ENCODE measurements at regions not wholly inside any gene's neighbourhood (a gene's known extent, or its start where the extent isn't known, plus 50 kb on each side); places are given as distances from the start of the nearest gene placed in this dataset.

DNA sequence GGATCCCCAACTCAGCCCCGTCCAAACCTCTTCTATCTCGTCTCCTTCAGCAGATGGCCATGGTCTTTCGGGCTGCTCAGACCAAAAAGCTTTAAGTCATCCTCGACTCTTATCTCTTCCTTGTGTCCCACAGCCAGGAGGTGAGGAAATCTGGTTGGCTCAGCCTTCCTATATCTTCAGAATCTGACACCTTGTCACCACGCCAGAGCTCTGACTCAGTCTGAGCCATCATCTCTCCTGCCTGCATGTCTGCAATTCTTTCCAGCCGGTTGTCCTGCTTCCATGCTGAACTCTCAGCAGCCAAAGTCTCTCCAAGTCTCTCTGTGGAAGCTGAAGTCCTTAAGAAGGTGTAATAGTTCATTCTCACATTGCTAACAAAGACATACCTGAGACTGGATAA lies 419.3 kb upstream of the ADAMTS16 start:
- H3K36me3 ChIP-seq (replicated peaks in 1 of 2; ENCODE audit: control extremely low read depth in 1 of 2, control insufficient read depth in 1 of 2, extremely low read depth in 1 of 2, insufficient read depth in 2 of 2, low read length in 1 of 2): no peaks in the 10 kb centered on the region
- H3K4me2 ChIP-seq (replicated peaks; ENCODE audit: low read depth, low read length, poor library complexity, severe bottlenecking): no peak overlapping the region
- H2AFZ ChIP-seq (ENCODE audit: insufficient read depth, low read depth, low read length, poor library complexity, severe bottlenecking): no peak overlapping the region
- H3K4me1 Mint-ChIP-seq: no peaks in the 10 kb centered on the region
- H4K20me1 ChIP-seq (ENCODE audit: control insufficient read depth, insufficient read depth, low read length, poor library complexity, severe bottlenecking): no peaks in the 10 kb centered on the region
- ATAC-seq (ENCODE audit: low read depth) (no peak), DNase-seq (no peak)
- TF ChIP-seq, protein P1, sequence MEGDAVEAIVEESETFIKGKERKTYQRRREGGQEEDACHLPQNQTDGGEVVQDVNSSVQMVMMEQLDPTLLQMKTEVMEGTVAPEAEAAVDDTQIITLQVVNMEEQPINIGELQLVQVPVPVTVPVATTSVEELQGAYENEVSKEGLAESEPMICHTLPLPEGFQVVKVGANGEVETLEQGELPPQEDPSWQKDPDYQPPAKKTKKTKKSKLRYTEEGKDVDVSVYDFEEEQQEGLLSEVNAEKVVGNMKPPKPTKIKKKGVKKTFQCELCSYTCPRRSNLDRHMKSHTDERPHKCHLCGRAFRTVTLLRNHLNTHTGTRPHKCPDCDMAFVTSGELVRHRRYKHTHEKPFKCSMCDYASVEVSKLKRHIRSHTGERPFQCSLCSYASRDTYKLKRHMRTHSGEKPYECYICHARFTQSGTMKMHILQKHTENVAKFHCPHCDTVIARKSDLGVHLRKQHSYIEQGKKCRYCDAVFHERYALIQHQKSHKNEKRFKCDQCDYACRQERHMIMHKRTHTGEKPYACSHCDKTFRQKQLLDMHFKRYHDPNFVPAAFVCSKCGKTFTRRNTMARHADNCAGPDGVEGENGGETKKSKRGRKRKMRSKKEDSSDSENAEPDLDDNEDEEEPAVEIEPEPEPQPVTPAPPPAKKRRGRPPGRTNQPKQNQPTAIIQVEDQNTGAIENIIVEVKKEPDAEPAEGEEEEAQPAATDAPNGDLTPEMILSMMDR (IDR thresholded peaks at IDR 0.05): no peak
- no peak for TF ChIP-seq EZH2 (IDR thresholded peaks at IDR 0.05; ENCODE audit: borderline replicate concordance, insufficient read depth, low read depth, low read length, poor library complexity, severe bottlenecking)
- H3K9ac ChIP-seq (ENCODE audit: low read length): no peak overlapping the region
- H3K4me3 ChIP-seq (ENCODE audit: control extremely low read depth in 1 of 5, extremely low read depth in 1 of 5, insufficient read depth in 1 of 5, low read depth in 2 of 5, low read length in 4 of 5): no peak overlapping the region
- intact Hi-C loops (cut with micrococcal nuclease): no loop called here
- H3K9me3 Mint-ChIP-seq (ENCODE audit: insufficient read depth): peaks cover 10% of the 10 kb centered on the region
- peaks cover 0 to 14% (median 0%) of the 10 kb centered on the region in 3 donors for H3K9me3 ChIP-seq (ENCODE audit: control extremely low read depth in 1 of 3, control insufficient read depth in 2 of 3, insufficient read depth in 1 of 3, low read length in 2 of 3)
- H3K27ac Mint-ChIP-seq: no peak overlapping the region
- CTCF ChIA-PET: no interaction called here
- H3K27me3 ChIP-seq (replicated peaks in 1 of 4; ENCODE audit: control extremely low read depth in 1 of 4, control insufficient read depth in 3 of 4, insufficient read depth in 4 of 4, low read length in 3 of 4): no peaks in the 10 kb centered on the region
- no peaks in the 10 kb centered on the region for H3K27me3 Mint-ChIP-seq
- H3K79me2 ChIP-seq (ENCODE audit: control insufficient read depth, insufficient read depth, low read length): no peaks in the 10 kb centered on the region
- WGBS (ENCODE audit: insufficient coverage): 75% methylated on average over 4 of the region's 6 CpGs
- no peak overlapping the region for H3K4me3 Mint-ChIP-seq
- no peaks in the 10 kb centered on the region for H3K4me1 ChIP-seq (ENCODE audit: control insufficient read depth in 2 of 2, insufficient read depth in 2 of 2, low read length in 2 of 2)
- H3K27ac ChIP-seq (ENCODE audit: low read length in 2 of 2): no peak overlapping the region
- POLR2A ChIA-PET: no interaction called here

DNA sequence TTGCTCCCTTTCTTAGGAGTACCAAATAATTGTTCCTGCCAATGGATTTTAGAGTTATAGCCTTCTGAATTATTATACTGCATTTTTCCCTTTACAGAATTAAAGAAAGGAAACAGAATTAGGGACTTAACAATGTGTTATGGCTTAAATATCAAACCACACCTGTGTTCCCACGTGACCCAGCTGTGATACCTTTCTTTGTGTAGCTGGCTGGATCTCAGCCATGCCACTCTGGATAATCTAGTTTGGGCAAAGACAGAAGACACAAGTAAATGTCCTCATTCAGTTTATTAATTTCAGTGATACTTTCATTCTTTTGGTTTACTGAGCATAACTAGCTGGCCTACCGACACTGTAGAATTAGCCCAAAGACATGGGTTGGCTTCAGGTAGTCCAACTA lies 417.2 kb upstream of the ADAMTS16 start:
- no peaks in the 10 kb centered on the region for H3K4me1 ChIP-seq (ENCODE audit: control insufficient read depth in 2 of 2, insufficient read depth in 2 of 2, low read length in 2 of 2)
- H3K27ac Mint-ChIP-seq: no peak overlapping the region
- no peak overlapping the region for H2AFZ ChIP-seq (ENCODE audit: insufficient read depth, low read depth, low read length, poor library complexity, severe bottlenecking)
- H3K27me3 ChIP-seq (replicated peaks in 1 of 4; ENCODE audit: control extremely low read depth in 1 of 4, control insufficient read depth in 3 of 4, insufficient read depth in 4 of 4, low read length in 3 of 4): no peaks in the 10 kb centered on the region
- no peaks in the 10 kb centered on the region for H3K79me2 ChIP-seq (ENCODE audit: control insufficient read depth, insufficient read depth, low read length)
- ATAC-seq (ENCODE audit: low read depth): no peak
- no peaks in the 10 kb centered on the region for H3K4me1 Mint-ChIP-seq
- ChIA-PET POLR2A (no interaction called here), CTCF (no interaction called here)
- H3K4me2 ChIP-seq (replicated peaks; ENCODE audit: low read depth, low read length, poor library complexity, severe bottlenecking): no peak overlapping the region
- intact Hi-C loops (cut with micrococcal nuclease): no loop called here
- H3K9me3 Mint-ChIP-seq (ENCODE audit: insufficient read depth): peaks cover 10% of the 10 kb centered on the region
- H3K4me3 ChIP-seq (ENCODE audit: control extremely low read depth in 1 of 5, extremely low read depth in 1 of 5, insufficient read depth in 1 of 5, low read depth in 2 of 5, low read length in 4 of 5): no peak overlapping the region
- no peak for DNase-seq
- no peak overlapping the region for H3K4me3 Mint-ChIP-seq
- H3K9ac ChIP-seq (ENCODE audit: low read length): no peak overlapping the region
- peaks cover 0 to 14% (median 0%) of the 10 kb centered on the region in 3 donors for H3K9me3 ChIP-seq (ENCODE audit: control extremely low read depth in 1 of 3, control insufficient read depth in 2 of 3, insufficient read depth in 1 of 3, low read length in 2 of 3)
- no peak overlapping the region for H3K27ac ChIP-seq (ENCODE audit: low read length in 2 of 2)
- TF ChIP-seq EZH2 (IDR thresholded peaks at IDR 0.05; ENCODE audit: borderline replicate concordance, insufficient read depth, low read depth, low read length, poor library complexity, severe bottlenecking): no peak
- TF ChIP-seq, protein P1 (IDR thresholded peaks at IDR 0.05): no peak
- no peaks in the 10 kb centered on the region for H4K20me1 ChIP-seq (ENCODE audit: control insufficient read depth, insufficient read depth, low read length, poor library complexity, severe bottlenecking)
- no peaks in the 10 kb centered on the region for H3K27me3 Mint-ChIP-seq
- WGBS (ENCODE audit: insufficient coverage): 60% methylated on average over 1 of the region's 2 CpGs
- no peaks in the 10 kb centered on the region for H3K36me3 ChIP-seq (replicated peaks in 1 of 2; ENCODE audit: control extremely low read depth in 1 of 2, control insufficient read depth in 1 of 2, extremely low read depth in 1 of 2, insufficient read depth in 2 of 2, low read length in 1 of 2)
